Erythroblast (primary cell): ENCODE measurements at regions not wholly inside any gene's neighbourhood (a gene's known extent, or its start where the extent isn't known, plus 50 kb on each side); places are given as distances from the start of the nearest gene placed in this dataset.

ENCODE experiments used
- GATA1 ChIP-seq: IDR thresholded peaks from 2 replicates; pipeline ENCODE4 v1.6.1; 2011; ENCODE audit warnings: low read depth, mild to moderate bottlenecking, control low read depth, low read length, moderate library complexity
- POLR2A ChIP-seq: IDR thresholded peaks from 2 replicates; pipeline ENCODE4 v1.6.1; 2011; ENCODE audit warnings: mild to moderate bottlenecking, low read length

- no peak for TF ChIP-seq POLR2A
- TF ChIP-seq GATA1, result no peak
Measured at GRCh38 chr3:193812078-193812725, 219.2 kb downstream of the OPA1 start.
